ENCODE measurements at regions not wholly inside any gene's neighbourhood (a gene's known extent, or its start where the extent isn't known, plus 50 kb on each side); places are given as distances from the start of the nearest gene placed in this dataset.

DNA sequence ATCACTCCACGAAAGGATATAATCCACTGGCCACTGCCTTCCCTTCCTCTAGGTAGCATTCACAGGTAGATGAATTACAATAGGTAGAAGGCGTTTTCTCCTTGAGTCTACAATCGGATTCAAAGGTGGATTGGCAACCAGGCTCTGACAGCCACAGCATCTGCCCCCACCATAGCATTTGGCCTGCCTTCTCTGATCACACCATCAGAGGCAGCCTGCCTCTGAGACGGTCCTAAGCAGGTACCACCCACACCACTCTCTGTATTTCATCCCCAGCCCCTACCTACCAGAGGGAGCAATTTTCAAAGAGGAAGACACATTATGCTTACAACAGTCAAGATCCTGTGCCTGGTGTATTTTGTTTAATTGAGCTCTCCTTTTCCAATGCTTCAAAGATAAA, 210.5 kb upstream of the SPTLC3 start:
- Mint-ChIP-seq H3K27me3 (no peaks in the 10 kb centered on the region), H3K4me1 (ENCODE audit: low read depth in 2 of 2) (no peaks in the 10 kb centered on the region), H3K9me3 (no peaks in the 10 kb centered on the region), H3K27ac (no peak overlapping the region), H3K4me3 (no peak overlapping the region), H3K36me3 (no peaks in the 10 kb centered on the region)
- ATAC-seq (peak in 1 of 2 donors; percentile 11), DNase-seq (ENCODE audit: low spot score) (no peak)

DNA sequence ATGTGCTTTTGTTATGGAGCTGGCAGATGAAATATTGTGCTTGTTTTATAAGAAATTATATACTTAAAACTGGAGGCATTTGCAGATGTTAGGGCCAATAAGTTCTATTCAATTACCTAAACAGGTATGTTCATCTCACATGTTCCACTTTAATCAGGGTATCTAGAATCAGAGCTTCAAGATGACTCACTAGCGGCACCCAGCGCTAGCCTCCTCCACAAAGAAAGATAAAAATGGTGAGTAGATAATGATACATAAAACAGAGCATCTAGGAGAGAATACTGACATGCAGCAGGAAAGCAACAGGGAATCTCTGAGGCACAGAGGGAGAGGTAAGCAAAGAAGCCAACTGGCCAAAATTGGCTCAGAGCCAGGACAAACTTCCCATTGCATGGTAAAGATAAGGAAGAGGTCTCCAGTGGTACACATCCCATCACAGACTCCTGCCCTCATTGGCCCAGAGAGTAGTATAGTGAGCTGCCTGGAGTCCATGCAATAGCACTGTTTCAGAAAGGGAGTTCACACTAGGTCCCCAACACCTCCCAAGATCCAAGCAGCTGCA, 200.7 kb upstream of the SPTLC3 start:
- H3K4me3 Mint-ChIP-seq, result no peak overlapping the region

DNA sequence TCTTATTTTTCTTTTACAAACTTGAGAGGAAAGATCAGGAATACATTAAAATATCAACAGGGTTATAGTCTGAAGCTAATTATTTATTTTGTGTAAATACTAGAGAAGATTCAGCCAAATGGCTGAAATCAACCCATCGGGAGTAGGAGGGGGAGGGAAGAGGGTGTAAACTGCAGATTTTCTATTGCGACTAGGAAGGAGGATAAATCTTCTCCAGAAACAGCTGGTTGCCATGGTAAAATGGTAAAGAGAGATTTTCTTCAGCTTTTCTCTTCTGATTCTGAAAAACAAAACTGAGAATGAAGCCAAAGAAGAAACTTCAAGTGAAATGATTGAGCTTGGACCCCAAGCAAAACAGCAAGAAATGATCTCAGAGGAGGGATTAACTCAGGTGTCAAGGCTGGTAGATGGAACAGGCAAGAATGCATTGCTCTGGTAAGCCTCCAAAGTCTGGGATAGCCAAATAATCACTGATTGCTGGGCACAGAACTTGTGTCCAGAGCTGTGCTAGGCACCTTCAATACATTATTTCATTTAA, 193.5 kb upstream of the SPTLC3 start:
- Mint-ChIP-seq H3K4me1 (ENCODE audit: low read depth in 2 of 2) (no peaks in the 10 kb centered on the region), H3K27me3 (no peaks in the 10 kb centered on the region), H3K36me3 (peaks cover 4% of the 10 kb centered on the region), H3K27ac (no peak overlapping the region), H3K4me3 (no peak overlapping the region), H3K9me3 (peaks cover 10% of the 10 kb centered on the region)
- ATAC-seq, result no peak
- no peak for DNase-seq (ENCODE audit: low spot score)

More for the DNA sequence above, 200.7 kb upstream of the SPTLC3 start:
- ATAC-seq, result no peak
- peaks cover 0 to 2% of the 10 kb centered on the region in 2 donors for H3K27me3 Mint-ChIP-seq
- no peak for DNase-seq (ENCODE audit: low spot score)
- H3K27ac Mint-ChIP-seq, result no peak overlapping the region
- H3K36me3 Mint-ChIP-seq, result peaks cover 19% of the 10 kb centered on the region
- H3K4me1 Mint-ChIP-seq (ENCODE audit: low read depth in 2 of 2), result no peaks in the 10 kb centered on the region
- H3K9me3 Mint-ChIP-seq, result peaks cover 21% of the 10 kb centered on the region

DNA sequence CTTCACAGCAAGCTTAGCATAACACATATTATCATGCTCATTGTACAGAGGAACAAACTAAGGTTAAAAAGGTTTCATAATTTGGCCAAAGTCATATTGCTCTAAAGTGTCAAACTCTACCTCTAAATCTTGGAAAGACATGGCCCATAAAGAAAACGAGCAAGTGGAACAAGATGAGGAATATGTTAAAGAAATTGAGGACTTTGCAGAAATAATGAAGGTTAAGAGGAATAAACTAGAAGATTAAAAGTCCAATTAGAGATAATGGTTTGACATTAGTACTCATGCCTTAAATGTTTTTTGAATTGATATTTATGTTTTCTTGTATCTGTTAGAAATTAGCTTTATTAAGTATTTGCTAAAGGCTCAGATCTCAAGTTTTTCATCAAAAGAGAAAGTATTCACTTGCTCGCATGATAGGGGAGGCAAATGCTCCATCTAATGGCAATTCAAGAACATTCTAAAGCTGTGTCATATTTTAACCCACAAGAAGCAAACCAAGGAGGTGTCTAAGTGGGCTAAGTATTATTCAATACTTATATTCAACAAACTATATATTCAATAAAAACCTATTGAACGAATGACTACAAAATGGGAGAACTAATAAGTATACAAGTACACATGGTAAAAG, 192.9 kb upstream of the SPTLC3 start:
- H3K27me3 Mint-ChIP-seq, result no peaks in the 10 kb centered on the region

DNA sequence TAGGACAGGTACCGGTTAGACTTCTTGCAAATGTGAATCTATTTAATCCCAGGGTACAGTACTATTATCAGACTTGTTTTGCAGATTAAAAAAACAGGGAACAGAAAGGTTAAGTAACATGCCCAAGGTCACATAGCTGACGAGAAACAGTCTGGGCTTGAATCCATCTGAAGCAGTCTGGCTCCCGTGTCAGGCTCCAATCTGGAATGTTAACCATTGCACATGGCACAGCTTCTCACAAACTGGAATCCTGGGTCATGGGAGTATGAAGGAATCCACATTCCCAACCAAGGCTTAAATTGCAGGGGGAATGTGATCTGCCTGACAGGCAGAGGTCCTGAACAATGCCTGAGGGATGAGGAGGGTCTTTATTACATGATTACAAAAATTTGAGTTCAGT, 187.5 kb upstream of the SPTLC3 start:
- Mint-ChIP-seq H3K9me3 (peaks cover 7% of the 10 kb centered on the region), H3K27me3 (no peaks in the 10 kb centered on the region), H3K4me3 (no peak overlapping the region), H3K27ac (no peak overlapping the region), H3K36me3 (no peaks in the 10 kb centered on the region), H3K4me1 (ENCODE audit: low read depth in 2 of 2) (no peaks in the 10 kb centered on the region)
- DNase-seq (ENCODE audit: low spot score) (no peak), ATAC-seq (no peak)

More for the DNA sequence above, 192.9 kb upstream of the SPTLC3 start:
- Mint-ChIP-seq H3K4me1 (ENCODE audit: low read depth in 2 of 2) (no peaks in the 10 kb centered on the region), H3K9me3 (peaks cover 9% of the 10 kb centered on the region), H3K36me3 (no peaks in the 10 kb centered on the region), H3K27ac (no peak overlapping the region), H3K4me3 (no peak overlapping the region)
- ATAC-seq, result no peak
- DNase-seq (ENCODE audit: low spot score), result no peak

DNA sequence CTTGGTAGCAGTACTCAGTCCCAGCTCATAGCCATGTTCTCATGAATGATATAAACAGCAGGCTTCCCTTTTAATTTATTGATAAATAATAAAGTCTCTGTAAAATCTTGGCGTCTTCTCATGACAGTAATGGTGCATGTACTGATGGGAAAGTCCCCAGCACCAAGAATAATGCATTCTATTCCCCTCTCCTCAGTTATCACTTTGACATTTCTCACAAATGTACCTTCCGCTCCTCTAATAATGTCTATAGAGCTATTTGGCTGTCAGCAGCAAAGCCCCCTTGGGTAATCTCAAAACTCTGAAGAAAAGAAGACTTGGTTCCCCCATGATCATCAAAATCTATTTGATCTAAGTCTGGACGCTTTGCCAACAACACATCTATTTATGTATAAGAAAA, 185.0 kb upstream of the SPTLC3 start:
- Mint-ChIP-seq H3K9me3 (peaks cover 7% of the 10 kb centered on the region), H3K27ac (no peak overlapping the region), H3K36me3 (no peaks in the 10 kb centered on the region), H3K4me3 (no peak overlapping the region), H3K4me1 (ENCODE audit: low read depth in 2 of 2) (no peaks in the 10 kb centered on the region), H3K27me3 (no peaks in the 10 kb centered on the region)
- ATAC-seq, result no peak
- DNase-seq (ENCODE audit: low spot score), result no peak

DNA sequence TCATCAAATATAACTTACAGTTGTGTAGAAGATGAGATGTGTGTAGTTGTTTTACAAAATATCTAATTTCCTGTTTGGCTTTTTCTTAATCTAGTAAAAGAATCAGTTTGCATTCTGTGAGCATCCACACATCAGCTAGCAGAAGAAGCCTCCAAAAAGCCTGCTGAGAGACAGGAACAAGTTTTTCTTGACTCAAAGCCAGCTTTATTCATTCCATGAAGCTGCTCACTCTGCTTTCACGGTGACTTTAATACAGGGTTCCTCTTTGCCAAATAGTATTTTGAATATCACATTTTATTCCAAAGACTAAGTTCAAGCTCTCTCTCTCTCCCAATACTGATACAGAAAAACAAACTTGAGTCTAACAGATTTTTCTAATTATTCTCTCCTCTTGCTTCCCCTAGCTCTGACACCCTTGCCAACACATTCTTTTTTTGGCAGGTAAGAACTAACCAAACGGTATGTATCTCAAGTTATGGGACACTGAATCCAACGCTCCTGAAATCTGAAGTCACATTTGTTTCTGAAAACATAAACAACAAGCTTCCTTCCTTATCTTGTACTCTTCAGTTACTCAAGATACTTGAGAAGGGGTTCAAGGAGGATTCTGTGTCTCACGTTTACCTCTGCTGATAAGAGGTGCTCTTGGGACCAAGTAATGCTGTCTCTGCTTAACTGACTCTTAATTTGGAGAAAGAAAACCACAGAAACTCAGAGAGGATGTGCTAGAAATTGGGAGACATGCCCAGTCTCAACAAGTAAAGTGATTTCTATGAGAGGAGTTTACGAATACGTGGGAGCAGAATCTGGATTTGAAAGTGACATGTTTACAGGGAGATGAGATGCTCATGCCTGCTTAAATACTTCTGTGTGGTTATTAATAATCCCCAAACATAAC, 184.2 kb upstream of the SPTLC3 start:
- Mint-ChIP-seq H3K36me3 (no peaks in the 10 kb centered on the region), H3K27ac (no peak overlapping the region)

DNA sequence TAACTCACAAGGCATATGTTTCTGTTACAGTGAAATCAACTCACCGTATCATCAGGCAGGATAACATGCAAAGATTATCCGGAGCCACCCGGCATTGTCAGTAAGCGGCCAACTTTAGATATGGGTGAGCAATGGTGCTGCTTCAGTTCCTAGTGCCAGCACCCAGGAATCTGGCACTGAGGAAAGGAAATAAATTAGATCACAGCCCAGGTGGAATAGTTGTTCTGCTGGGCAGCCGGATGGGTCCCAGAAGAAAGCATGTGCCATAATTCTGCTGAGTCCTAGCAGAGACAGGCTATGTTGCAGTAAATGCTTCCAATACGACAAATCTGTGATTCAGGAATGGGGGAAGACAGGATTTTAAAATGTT, 183.6 kb upstream of the SPTLC3 start:
- H3K9me3 Mint-ChIP-seq, result peaks cover 7% of the 10 kb centered on the region
- H3K36me3 Mint-ChIP-seq, result no peaks in the 10 kb centered on the region
- no peak for DNase-seq (ENCODE audit: low spot score)
- ATAC-seq, result no peak
- no peak overlapping the region for H3K27ac Mint-ChIP-seq
- H3K4me1 Mint-ChIP-seq (ENCODE audit: low read depth in 2 of 2), result no peaks in the 10 kb centered on the region
- no peak overlapping the region for H3K4me3 Mint-ChIP-seq
- no peaks in the 10 kb centered on the region for H3K27me3 Mint-ChIP-seq

More for the DNA sequence above, 184.2 kb upstream of the SPTLC3 start:
- H3K4me3 Mint-ChIP-seq, result no peak overlapping the region
- DNase-seq (ENCODE audit: low spot score) (no peak), ATAC-seq (no peak)
- peaks cover 7% of the 10 kb centered on the region for H3K9me3 Mint-ChIP-seq
- H3K27me3 Mint-ChIP-seq, result no peaks in the 10 kb centered on the region
- no peaks in the 10 kb centered on the region for H3K4me1 Mint-ChIP-seq (ENCODE audit: low read depth in 2 of 2)

DNA sequence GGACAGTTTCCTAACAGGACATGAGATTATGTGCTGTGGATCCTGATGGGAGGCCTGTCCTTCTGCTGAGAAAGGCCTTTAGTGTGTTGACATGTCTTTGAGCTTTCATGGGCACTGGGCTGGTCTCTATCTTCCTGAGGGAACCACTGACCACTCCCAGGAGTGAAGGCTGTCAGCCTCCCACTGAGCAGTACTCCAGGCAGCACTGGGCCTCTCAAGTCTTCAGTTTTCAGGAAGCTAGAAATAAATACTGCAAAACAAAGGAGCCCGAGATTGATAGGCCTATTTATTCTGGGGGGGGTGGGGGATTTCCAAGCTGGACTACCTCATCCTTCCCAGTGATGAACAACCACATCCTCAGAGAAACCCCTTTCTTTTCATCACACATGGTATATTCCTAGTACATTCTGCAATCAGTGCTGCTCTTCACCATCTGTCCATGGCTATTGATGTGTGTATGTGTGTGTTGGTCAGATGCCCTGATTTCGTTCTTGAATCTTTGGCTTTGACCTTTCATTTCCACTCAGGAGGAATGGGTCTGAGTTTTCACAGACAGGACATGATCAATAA, 180.9 kb upstream of the SPTLC3 start:
- no peak for DNase-seq (ENCODE audit: low spot score)
- Mint-ChIP-seq H3K4me3 (no peak overlapping the region), H3K9me3 (peaks cover 6% of the 10 kb centered on the region), H3K27me3 (no peaks in the 10 kb centered on the region), H3K36me3 (no peaks in the 10 kb centered on the region), H3K27ac (no peak overlapping the region), H3K4me1 (ENCODE audit: low read depth in 2 of 2) (no peaks in the 10 kb centered on the region)
- no peak for ATAC-seq

DNA sequence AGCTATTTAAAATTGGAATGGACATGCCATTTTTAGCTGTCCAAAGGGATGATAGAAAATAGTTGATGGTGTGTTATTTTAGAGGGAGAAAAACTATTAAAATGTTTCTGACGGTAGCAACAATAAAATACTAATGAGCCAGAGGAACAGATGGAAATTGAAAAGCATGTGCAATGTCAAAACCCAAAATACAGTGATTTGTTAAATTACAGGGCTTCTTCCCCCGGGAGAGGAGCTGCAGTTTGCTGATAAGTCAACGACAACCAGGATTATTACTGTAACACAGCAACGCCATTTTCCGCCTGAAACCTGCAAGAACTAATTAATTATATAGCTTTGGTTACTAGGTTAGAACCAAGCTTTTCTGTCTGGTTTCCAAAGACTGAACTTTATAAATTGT, 179.6 kb upstream of the SPTLC3 start:
- Mint-ChIP-seq H3K27ac (no peak overlapping the region), H3K36me3 (no peaks in the 10 kb centered on the region)

DNA sequence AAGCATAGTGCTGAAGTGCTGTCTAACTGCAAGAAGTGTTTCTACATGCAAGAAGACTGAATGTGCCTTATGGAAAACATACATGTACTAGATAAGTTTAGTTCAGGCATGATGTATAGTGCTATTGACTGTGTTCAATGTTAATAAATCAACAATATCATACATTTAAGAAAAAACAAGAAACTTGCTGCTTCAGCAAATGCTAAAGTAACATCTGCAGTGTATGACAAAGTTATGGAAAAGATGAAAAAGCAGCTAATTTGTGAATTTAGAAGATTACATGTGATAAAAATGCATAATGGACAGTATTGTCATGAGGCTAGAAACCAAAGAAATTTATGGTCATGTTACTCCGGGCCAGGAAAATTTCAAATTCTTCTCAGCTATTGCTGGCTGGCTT, 174.9 kb upstream of the SPTLC3 start:
- Mint-ChIP-seq H3K4me3 (no peak overlapping the region), H3K36me3 (no peaks in the 10 kb centered on the region), H3K9me3 (peaks cover 3% of the 10 kb centered on the region), H3K27ac (no peak overlapping the region), H3K27me3 (no peaks in the 10 kb centered on the region), H3K4me1 (ENCODE audit: low read depth in 2 of 2) (no peaks in the 10 kb centered on the region)
- DNase-seq (ENCODE audit: low spot score), result no peak
- ATAC-seq, result no peak

More for the DNA sequence above, 179.6 kb upstream of the SPTLC3 start:
- Mint-ChIP-seq H3K4me3 (no peak overlapping the region), H3K9me3 (peaks cover 3% of the 10 kb centered on the region), H3K27me3 (no peaks in the 10 kb centered on the region), H3K4me1 (ENCODE audit: low read depth in 2 of 2) (no peaks in the 10 kb centered on the region)
- no peak for ATAC-seq
- DNase-seq (ENCODE audit: low spot score), result no peak

DNA sequence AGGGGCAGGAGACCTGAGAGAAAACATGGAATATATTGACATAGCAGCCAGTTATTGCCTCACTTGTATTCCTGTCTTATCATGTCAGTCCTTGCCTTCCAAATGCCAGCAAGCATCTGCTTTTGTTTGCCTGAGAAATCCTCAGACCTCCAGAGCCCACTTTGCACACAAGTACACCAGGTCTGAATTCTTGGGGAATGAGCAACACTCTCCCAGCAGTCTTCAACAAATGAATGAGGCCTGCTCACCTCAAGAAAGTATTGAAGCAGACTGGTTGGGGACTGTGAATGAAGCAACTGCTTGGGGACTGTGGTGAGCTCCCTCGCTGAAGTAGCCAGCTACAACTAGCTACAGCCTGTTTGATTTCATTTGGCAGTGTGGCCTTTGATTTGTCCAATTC, 172.8 kb upstream of the SPTLC3 start:
- no peak for ATAC-seq
- no peaks in the 10 kb centered on the region for H3K27me3 Mint-ChIP-seq
- DNase-seq (ENCODE audit: low spot score), result no peak
- H3K4me3 Mint-ChIP-seq, result no peak overlapping the region
- H3K36me3 Mint-ChIP-seq, result no peaks in the 10 kb centered on the region
- H3K9me3 Mint-ChIP-seq, result peaks cover 3% of the 10 kb centered on the region
- no peak overlapping the region for H3K27ac Mint-ChIP-seq
- H3K4me1 Mint-ChIP-seq (ENCODE audit: low read depth in 2 of 2), result no peaks in the 10 kb centered on the region

DNA sequence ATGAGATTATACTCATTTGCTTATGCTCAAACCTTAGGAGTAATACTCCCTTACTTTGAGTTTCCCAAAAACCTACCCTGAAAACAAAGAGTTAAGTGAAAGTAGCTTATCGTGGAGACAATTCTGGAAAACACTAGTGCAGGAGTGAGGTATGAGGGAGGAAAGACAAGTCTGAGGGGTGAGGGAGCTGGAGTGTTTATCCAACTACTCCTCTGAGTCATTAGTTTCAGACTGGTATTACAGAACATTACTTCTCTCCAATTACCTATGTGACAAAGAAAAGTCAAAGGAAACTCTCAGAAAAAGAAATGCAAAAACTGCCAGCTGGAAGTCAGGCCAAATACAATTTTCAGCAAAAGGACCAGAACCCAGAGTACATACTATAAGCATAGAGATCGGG, 171.1 kb upstream of the SPTLC3 start:
- DNase-seq (ENCODE audit: low spot score) (no peak), ATAC-seq (no peak)
- Mint-ChIP-seq H3K27me3 (no peaks in the 10 kb centered on the region), H3K36me3 (no peaks in the 10 kb centered on the region), H3K4me1 (ENCODE audit: low read depth in 2 of 2) (no peaks in the 10 kb centered on the region), H3K27ac (no peak overlapping the region), H3K4me3 (no peak overlapping the region), H3K9me3 (no peaks in the 10 kb centered on the region)

All from natural killer cell treated with Interleukin-12 subunit alpha and Interleukin-12 subunit beta and Interleukin-15 and Interleukin-18, amount 100 ng/mL, for 72 hours (primary cell).